ENCODE measurements at regions not wholly inside any gene's neighbourhood (a gene's known extent, or its start where the extent isn't known, plus 50 kb on each side); places are given as distances from the start of the nearest gene placed in this dataset.

DNA sequence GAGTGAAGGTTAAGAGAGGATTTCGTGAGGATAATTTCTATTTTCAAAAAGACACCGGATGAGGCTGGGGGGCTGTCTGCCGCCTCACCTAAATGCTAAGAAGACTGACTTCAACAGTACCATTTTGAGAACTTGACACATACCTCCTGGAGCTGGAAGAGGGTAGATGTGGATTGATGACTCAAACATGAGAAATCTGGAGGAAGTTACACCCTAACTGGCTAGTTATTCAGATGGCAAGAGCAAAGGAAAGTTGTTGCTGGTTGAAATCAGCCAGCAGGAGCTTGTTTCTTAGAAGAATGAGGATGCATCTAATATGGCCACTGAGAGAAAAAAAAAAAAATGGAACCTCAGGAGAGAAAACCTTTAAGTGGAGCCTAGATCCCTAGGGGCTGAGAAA is 76.2 kb upstream of the KIAA1217 start:
- no peak for DNase-seq (ENCODE audit: low read depth)

DNA sequence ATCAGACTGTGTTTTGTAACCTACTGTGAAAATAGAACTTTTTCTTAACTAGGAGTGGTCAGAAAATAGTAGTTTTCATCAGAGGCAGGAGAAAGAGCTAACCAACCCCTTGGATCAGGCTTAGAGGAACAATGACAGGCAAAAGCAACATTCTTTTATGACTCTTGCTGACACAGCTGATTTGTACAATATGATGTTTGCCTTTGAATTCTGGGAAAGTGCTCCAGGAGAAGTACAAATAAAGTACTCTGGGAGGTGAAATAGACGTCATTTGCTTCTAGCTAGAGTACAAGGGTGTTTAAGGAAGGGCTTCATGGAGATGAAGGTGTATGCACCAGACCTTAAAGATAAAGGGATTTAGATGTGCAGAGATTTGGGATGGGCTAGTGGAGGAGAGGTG is 75.1 kb upstream of the KIAA1217 start:
- DNase-seq (ENCODE audit: low read depth) = no peak

DNA sequence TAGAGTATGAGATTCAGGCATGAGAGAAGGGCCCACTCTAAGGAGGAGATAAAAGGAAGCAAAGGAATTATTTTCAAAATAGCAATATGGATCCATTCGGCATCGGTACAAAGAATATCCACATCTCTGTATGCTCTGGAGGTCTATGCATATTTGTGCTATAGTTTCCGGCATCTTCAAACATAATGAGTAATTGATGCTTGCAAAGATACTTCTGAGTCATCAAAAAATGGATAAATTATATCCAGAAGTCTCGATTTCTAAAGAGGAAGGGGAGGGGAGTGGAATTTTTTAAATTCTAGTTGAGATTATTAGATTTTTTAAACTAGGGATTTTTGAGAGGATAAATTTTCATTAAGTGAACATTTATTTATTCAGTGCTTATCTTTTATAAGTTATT is 72.9 kb upstream of the KIAA1217 start:
- no peak for DNase-seq (ENCODE audit: low read depth)

GRCh38 chr10:24147321-24147720 is 61.6 kb upstream of the KIAA1217 start:
- no peak for DNase-seq (ENCODE audit: low read depth)

DNA sequence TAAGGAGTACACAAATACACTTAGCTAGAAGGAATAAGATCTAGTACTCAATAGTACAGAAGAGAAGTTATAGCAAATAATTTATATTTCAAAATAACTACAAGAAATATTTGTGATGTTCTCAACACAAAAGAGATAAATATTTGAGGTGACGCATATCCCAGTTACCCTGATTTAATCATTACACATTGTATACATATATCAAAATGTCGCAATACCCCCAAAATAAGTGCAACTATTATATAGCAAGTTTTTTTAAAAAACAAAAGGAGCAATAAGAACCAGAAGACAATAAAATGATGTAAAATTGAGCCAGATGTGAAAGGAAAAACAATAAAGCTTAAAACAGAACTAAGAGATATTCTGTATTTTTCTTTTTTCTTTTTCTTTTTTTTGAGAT is 59.3 kb upstream of the KIAA1217 start:
- no peak for DNase-seq (ENCODE audit: low read depth)

DNA sequence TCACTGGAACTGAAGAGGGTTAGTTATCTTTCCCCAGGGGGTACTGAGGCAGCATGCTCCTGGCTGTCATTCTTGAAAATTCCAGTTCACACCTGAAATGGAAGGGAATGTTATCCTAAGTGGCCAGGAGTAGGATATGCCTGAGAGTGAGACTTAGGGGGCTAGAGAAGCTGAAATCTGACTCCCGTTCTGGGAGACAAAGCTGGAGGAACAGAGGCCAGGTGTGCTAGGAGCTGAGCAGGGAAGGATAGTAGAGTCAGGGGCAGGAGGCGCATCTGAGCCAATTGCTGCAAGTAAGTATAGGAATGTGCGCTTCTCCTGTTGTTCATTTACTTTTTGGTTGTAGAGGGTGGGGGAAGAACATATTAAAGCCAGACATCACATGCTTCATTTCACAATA is 58.1 kb upstream of the KIAA1217 start:
- DNase-seq (ENCODE audit: low read depth) = no peak

DNA sequence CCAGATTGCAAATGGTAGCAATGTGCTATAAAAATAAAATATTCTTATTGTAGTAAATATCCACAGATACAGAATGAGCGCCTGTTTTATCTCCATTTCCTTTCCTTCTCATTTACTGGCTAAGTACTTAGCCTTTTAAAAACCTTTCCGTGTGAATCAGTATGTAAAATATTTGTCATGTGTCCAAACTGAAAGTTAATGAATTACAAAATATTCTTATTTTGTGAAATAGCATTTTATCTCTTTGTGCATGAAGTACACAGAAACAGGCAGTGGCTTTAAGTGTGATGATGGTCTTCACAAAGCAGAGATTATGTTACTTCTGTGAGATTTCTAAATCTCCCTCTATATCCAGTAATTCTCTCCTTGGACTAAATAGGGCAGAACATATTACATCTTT is 56.7 kb upstream of the KIAA1217 start:
- no peak for DNase-seq (ENCODE audit: low read depth)

- DNase-seq (ENCODE audit: low read depth) = no peak
Observed at GRCh38 chr10:24153031-24153430, 55.9 kb upstream of the KIAA1217 start.

GRCh38 chr10:24153537-24153936 is 55.4 kb upstream of the KIAA1217 start:
- DNase-seq (ENCODE audit: low read depth) = no peak

DNA sequence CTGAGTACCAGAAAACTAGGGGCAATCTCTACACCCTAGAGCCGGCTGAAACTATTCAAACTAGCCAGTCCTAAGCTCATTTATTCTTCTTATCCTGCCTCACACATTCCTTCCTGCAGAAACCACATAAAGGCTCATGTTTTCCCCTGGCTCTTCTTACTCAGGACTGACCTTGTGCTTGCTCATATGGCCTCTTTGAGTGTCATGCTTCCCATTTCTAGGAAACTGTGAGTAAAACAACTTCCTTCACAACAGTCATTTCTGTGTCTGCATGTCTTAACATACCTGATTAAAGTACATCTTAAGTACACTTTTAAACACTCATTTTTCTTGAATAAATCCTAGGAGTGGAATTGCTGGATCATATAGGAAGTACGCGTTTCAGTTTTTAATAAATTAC is 52.3 kb upstream of the KIAA1217 start:
- DNase-seq (ENCODE audit: low read depth) = no peak

DNA sequence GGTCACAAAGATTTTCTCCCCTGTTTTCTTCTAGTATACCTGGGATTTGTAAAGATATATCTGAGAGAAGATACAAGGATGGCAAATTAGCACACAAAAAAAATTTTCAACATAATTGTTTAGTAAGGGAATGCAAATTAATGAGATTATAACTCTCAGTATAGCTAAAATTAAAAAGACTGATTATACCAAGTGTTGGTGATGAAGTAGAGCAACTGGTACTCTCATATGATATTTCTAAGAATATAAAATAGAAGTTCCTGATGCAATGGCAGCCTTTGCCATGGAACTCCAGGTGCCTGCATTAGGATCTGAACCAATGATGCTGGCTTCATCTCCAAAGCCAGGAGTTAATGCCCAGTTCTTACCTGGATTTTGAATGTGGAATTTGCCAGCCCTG is 51.4 kb upstream of the KIAA1217 start:
- DNase-seq (ENCODE audit: low read depth) = no peak
